ENCODE measurements at regions not wholly inside any gene's neighbourhood (a gene's known extent, or its start where the extent isn't known, plus 50 kb on each side); places are given as distances from the start of the nearest gene placed in this dataset.

DNA sequence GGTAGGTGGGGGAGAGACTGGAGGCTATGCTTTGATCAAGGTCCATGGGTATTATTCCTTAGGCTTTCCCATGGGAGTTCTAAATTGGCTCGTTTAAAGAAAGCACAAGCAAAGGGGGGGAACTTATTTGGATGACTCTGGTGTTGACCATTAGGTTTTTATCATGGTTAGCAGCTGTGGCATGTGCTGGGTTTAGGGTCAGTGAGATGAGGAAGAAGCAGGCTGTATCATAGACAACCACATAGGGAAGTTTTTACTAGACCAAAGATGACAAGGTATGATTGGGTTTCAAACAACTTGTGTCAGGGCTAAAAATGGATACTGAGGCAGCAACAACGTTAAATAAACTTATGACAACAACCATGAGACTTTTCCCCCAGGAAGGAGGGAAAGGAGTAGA, 97.7 kb downstream of the DNAAF6 start:
- CTCF ChIA-PET, result no interaction called here

DNA sequence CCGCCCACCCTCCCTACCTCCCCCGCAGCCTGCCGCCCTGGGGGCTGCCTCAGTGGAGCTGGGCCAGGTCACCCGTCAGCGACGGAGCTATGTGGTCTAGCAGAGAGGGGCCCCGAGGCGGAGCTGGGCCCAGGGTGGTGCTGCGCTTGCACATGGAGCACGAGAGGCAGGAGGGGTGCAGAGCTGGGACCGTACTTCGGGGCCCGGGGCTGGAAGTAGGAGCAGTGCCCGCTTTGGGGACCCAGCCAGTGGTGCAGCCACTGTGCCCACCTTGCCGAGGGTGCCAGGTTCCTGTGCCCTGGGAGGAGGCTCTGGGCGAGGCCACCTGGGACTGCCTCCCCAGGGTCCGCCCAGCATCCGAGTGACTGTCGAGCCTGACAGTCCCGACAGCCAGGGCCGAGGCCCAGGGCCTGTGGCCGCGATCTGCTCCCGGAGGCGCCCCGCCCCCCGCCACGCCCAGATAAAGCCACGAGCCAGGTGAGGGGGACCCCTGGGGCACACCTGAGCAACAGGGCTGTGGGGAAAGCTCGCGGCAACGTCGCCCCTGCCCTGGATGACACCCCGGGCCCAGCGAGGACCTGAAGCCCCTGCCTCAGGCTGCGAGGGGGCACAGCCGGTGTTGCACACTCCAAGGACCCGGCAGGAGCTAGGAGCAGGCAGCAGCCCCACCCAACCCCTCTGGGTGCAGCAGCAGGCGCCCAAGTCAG, 117.5 kb downstream of the DNAAF6 start:
- Histone ChIP-seq H3K27me3 (ENCODE audit: low read length) (no peaks in the 10 kb centered on the region; the same call in 1 of the 2 replicates), H3K27ac (ENCODE audit: low read length) (no peak overlapping the region), H3F3A (ENCODE audit: low read length, unreplicated experiment) (no peaks in the 10 kb centered on the region), H4K20me1 (ENCODE audit: low read length) (no peaks in the 10 kb centered on the region), H3K9me3 (ENCODE audit: low read length) (no peaks in the 10 kb centered on the region), H2AFZ (ENCODE audit: low read length) (no peak overlapping the region), H3K9ac (ENCODE audit: low read length) (no peak overlapping the region), H3K36me3 (ENCODE audit: low read depth, low read length) (no peaks in the 10 kb centered on the region), H3K9me2 (replicated peaks; ENCODE audit: low read length) (no peaks in the 10 kb centered on the region), H3K4me1 (ENCODE audit: insufficient read depth, low read length) (no peaks in the 10 kb centered on the region), H3K79me2 (ENCODE audit: low read length) (no peaks in the 10 kb centered on the region), H3K4me3 (ENCODE audit: low read length) (no peak overlapping the region), H3K4me2 (ENCODE audit: low read length) (no peak overlapping the region)
- DNase-seq (no peak), ATAC-seq (no peak)
- ChIA-PET POLR2A (ENCODE audit: unreplicated experiment) (no interaction called here), CTCF (no interaction called here)
- BruUV-seq (replicated peaks), result no TSS peak
- TF ChIP-seq, protein P1, sequence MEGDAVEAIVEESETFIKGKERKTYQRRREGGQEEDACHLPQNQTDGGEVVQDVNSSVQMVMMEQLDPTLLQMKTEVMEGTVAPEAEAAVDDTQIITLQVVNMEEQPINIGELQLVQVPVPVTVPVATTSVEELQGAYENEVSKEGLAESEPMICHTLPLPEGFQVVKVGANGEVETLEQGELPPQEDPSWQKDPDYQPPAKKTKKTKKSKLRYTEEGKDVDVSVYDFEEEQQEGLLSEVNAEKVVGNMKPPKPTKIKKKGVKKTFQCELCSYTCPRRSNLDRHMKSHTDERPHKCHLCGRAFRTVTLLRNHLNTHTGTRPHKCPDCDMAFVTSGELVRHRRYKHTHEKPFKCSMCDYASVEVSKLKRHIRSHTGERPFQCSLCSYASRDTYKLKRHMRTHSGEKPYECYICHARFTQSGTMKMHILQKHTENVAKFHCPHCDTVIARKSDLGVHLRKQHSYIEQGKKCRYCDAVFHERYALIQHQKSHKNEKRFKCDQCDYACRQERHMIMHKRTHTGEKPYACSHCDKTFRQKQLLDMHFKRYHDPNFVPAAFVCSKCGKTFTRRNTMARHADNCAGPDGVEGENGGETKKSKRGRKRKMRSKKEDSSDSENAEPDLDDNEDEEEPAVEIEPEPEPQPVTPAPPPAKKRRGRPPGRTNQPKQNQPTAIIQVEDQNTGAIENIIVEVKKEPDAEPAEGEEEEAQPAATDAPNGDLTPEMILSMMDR (conservative IDR thresholded peaks at IDR 0.05; ENCODE audit: low read depth, low read length), result no peak
- TF ChIP-seq EZH2phosphoT487 (IDR thresholded peaks at IDR 0.05; ENCODE audit: borderline replicate concordance, low read length) (no peak), EZH2 (IDR thresholded peaks at IDR 0.05; ENCODE audit: low read length, unreplicated experiment) (no peak)
- intact Hi-C loops (cut with micrococcal nuclease), result no loop called here

More for the DNA sequence above, 97.7 kb downstream of the DNAAF6 start:
- intact Hi-C loops (cut with micrococcal nuclease), result no loop called here
- no peak overlapping the region for H3K9ac ChIP-seq (ENCODE audit: low read length)
- POLR2A ChIA-PET (ENCODE audit: unreplicated experiment), result no interaction called here
- no peaks in the 10 kb centered on the region for H3F3A ChIP-seq (ENCODE audit: low read length, unreplicated experiment)
- H4K20me1 ChIP-seq (ENCODE audit: low read length), result no peaks in the 10 kb centered on the region
- ATAC-seq, result no peak
- H3K9me3 ChIP-seq (ENCODE audit: low read length), result no peaks in the 10 kb centered on the region
- H2AFZ ChIP-seq (ENCODE audit: low read length), result no peak overlapping the region
- H3K27me3 ChIP-seq (ENCODE audit: low read length), result no peaks in the 10 kb centered on the region; the same call in 1 of the 2 replicates
- H3K4me2 ChIP-seq (ENCODE audit: low read length), result no peak overlapping the region
- H3K9me2 ChIP-seq (replicated peaks; ENCODE audit: low read length), result no peaks in the 10 kb centered on the region
- no peak overlapping the region for H3K27ac ChIP-seq (ENCODE audit: low read length)
- no peaks in the 10 kb centered on the region for H3K36me3 ChIP-seq (ENCODE audit: low read depth, low read length)
- H3K4me1 ChIP-seq (ENCODE audit: insufficient read depth, low read length), result no peaks in the 10 kb centered on the region
- H3K4me3 ChIP-seq (ENCODE audit: low read length), result no peak overlapping the region
- BruUV-seq (replicated peaks), result no TSS peak
- no peak for DNase-seq
- H3K79me2 ChIP-seq (ENCODE audit: low read length), result no peaks in the 10 kb centered on the region
- TF ChIP-seq EZH2 (IDR thresholded peaks at IDR 0.05; ENCODE audit: low read length, unreplicated experiment) (no peak), EZH2phosphoT487 (IDR thresholded peaks at IDR 0.05; ENCODE audit: borderline replicate concordance, low read length) (no peak)
- TF ChIP-seq, protein P1 (conservative IDR thresholded peaks at IDR 0.05; ENCODE audit: low read depth, low read length), result no peak

DNA sequence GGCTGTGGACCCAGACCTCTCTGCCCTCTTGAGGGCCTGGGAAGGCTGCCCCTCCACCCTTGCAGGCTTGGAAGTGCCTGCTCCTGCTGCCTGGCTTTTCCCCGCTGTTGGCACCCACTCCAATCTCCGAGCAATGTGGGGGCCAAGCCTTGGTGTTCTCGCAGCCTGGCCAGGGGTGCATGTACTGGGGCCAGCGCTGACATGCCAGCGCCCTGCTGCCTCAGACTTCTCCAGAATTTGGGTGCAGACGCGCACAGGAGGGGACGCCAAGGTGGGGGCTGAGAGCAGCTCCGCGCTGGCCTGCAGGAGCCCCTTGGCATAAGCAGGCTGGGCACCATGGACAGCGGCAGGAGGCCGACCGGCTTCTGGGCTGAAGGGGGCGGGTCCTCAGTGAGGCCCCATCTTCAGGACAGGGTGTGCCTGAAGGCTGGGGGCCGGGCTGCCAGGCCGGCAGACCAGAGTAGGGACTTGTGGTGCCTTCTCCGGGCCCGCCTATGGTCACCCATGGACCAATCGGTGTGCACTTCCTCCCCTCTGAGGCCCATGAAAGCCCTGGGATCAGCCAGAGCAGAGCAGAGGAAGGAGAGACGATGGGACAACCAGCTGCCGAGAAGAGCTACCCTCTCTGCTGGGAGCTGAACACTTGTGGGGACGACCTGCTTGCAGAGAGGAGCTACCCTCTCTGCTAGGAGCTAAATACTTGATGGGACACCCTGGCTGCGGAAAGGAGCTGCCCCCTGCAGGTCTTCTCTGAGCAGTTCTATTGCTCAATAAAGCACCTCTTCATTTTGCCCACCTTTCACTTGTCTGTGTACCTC, 118.3 kb downstream of the DNAAF6 start:
- Histone ChIP-seq H4K20me1 (ENCODE audit: low read length) (no peaks in the 10 kb centered on the region), H3K4me3 (ENCODE audit: low read length) (no peak overlapping the region), H3K79me2 (ENCODE audit: low read length) (no peaks in the 10 kb centered on the region), H3K9ac (ENCODE audit: low read length) (no peak overlapping the region), H2AFZ (ENCODE audit: low read length) (no peak overlapping the region), H3K36me3 (ENCODE audit: low read depth, low read length) (no peaks in the 10 kb centered on the region), H3K9me2 (replicated peaks; ENCODE audit: low read length) (no peaks in the 10 kb centered on the region), H3K4me2 (ENCODE audit: low read length) (no peak overlapping the region), H3K27me3 (ENCODE audit: low read length) (no peaks in the 10 kb centered on the region; the same call in 1 of the 2 replicates), H3K27ac (ENCODE audit: low read length) (no peak overlapping the region), H3F3A (ENCODE audit: low read length, unreplicated experiment) (no peaks in the 10 kb centered on the region), H3K4me1 (ENCODE audit: insufficient read depth, low read length) (no peaks in the 10 kb centered on the region), H3K9me3 (ENCODE audit: low read length) (no peaks in the 10 kb centered on the region)
- peak; percentile 42; the same call in 1 of the 2 replicates for ATAC-seq
- intact Hi-C loops (cut with micrococcal nuclease), result no loop called here
- no peak for TF ChIP-seq EZH2 (IDR thresholded peaks at IDR 0.05; ENCODE audit: low read length, unreplicated experiment)
- no peak for TF ChIP-seq EZH2phosphoT487 (IDR thresholded peaks at IDR 0.05; ENCODE audit: borderline replicate concordance, low read length)
- TF ChIP-seq, protein P1 (conservative IDR thresholded peaks at IDR 0.05; ENCODE audit: low read depth, low read length), result peak; percentile 38
- peak; percentile 6 for DNase-seq
- ChIA-PET CTCF (no interaction called here), POLR2A (ENCODE audit: unreplicated experiment) (no interaction called here)
- BruUV-seq (replicated peaks), result no TSS peak
